ENCODE measurements at regions not wholly inside any gene's neighbourhood (a gene's known extent, or its start where the extent isn't known, plus 50 kb on each side); places are given as distances from the start of the nearest gene placed in this dataset.

- no peaks in the 10 kb centered on the region for H3K4me1 ChIP-seq (ENCODE audit: insufficient read depth, low read length, poor library complexity, severe bottlenecking)
- no TSS peak for BruUV-seq (replicated peaks)
- no peaks in the 10 kb centered on the region for H3K9me3 ChIP-seq (ENCODE audit: low read depth, low read length, poor library complexity, severe bottlenecking)
- CTCF ChIA-PET, result no interaction called here
- TF ChIP-seq CTCF (conservative IDR thresholded peaks at IDR 0.05; ENCODE audit: low read depth, low read length), result no peak
- no peak for TF ChIP-seq EZH2 (IDR thresholded peaks at IDR 0.05; ENCODE audit: borderline replicate concordance, low read depth, low read length, poor library complexity, severe bottlenecking)
- intact Hi-C loops (cut with micrococcal nuclease; ENCODE audit: unreplicated experiment), result no loop called here
- no peaks in the 10 kb centered on the region for H3K27me3 ChIP-seq (replicated peaks; ENCODE audit: insufficient read depth, low read depth, low read length, poor library complexity)
- POLR2A ChIA-PET (ENCODE audit: low non-redundant PET), result no interaction called here
- no peaks in the 10 kb centered on the region for H3K36me3 ChIP-seq (ENCODE audit: insufficient read depth, low read length, poor library complexity, severe bottlenecking)
- no peak overlapping the region for H3K27ac ChIP-seq (ENCODE audit: low read depth, low read length, poor library complexity, severe bottlenecking)
- H3K4me3 ChIP-seq (ENCODE audit: low read depth, low read length, poor library complexity, severe bottlenecking), result no peak overlapping the region
- DNase-seq (ENCODE audit: low spot score), result no peak
These were observed 125.1 kb upstream of the ADGRL4 start for GRCh38 chr1:79131626-79132025.

DNA sequence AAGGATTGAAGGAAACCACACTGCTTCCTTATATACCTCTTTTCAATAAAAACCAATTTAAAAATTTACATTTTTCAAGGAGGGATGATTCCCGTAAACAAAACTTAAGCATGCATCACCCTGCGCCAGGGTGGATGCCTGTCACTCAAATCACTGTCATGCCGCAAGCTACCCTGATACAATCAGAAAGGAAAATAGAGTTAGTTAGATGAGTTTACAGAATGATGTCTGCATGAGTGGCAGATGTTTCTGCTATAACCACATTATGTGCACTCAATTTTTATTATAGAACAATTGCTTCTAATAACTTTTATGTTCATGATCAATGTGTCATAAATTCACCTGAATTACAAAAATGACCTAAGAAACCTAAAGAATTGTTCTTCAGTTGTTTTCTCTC is 123.4 kb upstream of the ADGRL4 start:
- DNase-seq (ENCODE audit: low spot score), result no peak
- ChIA-PET POLR2A (ENCODE audit: low non-redundant PET) (no interaction called here), CTCF (no interaction called here)
- Histone ChIP-seq H3K27ac (ENCODE audit: low read depth, low read length, poor library complexity, severe bottlenecking) (no peak overlapping the region), H3K27me3 (replicated peaks; ENCODE audit: insufficient read depth, low read depth, low read length, poor library complexity) (no peaks in the 10 kb centered on the region), H3K36me3 (ENCODE audit: insufficient read depth, low read length, poor library complexity, severe bottlenecking) (no peaks in the 10 kb centered on the region), H3K4me1 (ENCODE audit: insufficient read depth, low read length, poor library complexity, severe bottlenecking) (no peaks in the 10 kb centered on the region), H3K4me3 (ENCODE audit: low read depth, low read length, poor library complexity, severe bottlenecking) (no peak overlapping the region), H3K9me3 (ENCODE audit: low read depth, low read length, poor library complexity, severe bottlenecking) (no peaks in the 10 kb centered on the region)
- TF ChIP-seq EZH2 (IDR thresholded peaks at IDR 0.05; ENCODE audit: borderline replicate concordance, low read depth, low read length, poor library complexity, severe bottlenecking) (no peak), CTCF (conservative IDR thresholded peaks at IDR 0.05; ENCODE audit: low read depth, low read length) (no peak)
- intact Hi-C loops (cut with micrococcal nuclease; ENCODE audit: unreplicated experiment), result no loop called here
- BruUV-seq (replicated peaks), result no TSS peak

DNA sequence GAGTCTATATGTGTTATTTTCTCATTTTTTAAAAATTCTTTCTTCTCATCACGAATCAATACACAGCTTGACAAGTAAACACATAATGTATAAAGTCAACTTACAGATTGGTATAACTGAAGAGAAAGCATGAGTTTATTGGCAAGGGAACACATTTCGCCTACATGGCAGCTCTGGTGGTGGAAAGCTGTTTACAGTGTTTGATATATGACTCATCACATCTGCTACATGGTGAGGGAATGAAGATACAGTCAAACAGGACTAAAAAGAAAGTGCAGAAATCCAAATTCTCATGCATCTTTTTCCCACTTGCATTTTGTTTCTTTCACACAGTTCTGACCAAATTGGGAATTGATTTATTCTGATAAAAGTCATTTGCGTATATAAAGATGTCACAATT is 122.2 kb upstream of the ADGRL4 start:
- Histone ChIP-seq H3K27ac (ENCODE audit: low read depth, low read length, poor library complexity, severe bottlenecking) (no peak overlapping the region), H3K9me3 (ENCODE audit: low read depth, low read length, poor library complexity, severe bottlenecking) (no peaks in the 10 kb centered on the region), H3K4me1 (ENCODE audit: insufficient read depth, low read length, poor library complexity, severe bottlenecking) (no peaks in the 10 kb centered on the region), H3K27me3 (replicated peaks; ENCODE audit: insufficient read depth, low read depth, low read length, poor library complexity) (no peaks in the 10 kb centered on the region), H3K4me3 (ENCODE audit: low read depth, low read length, poor library complexity, severe bottlenecking) (no peak overlapping the region), H3K36me3 (ENCODE audit: insufficient read depth, low read length, poor library complexity, severe bottlenecking) (no peaks in the 10 kb centered on the region)
- BruUV-seq (replicated peaks), result no TSS peak
- ChIA-PET CTCF (no interaction called here), POLR2A (ENCODE audit: low non-redundant PET) (no interaction called here)
- TF ChIP-seq CTCF (conservative IDR thresholded peaks at IDR 0.05; ENCODE audit: low read depth, low read length), result no peak
- TF ChIP-seq EZH2 (IDR thresholded peaks at IDR 0.05; ENCODE audit: borderline replicate concordance, low read depth, low read length, poor library complexity, severe bottlenecking), result no peak
- intact Hi-C loops (cut with micrococcal nuclease; ENCODE audit: unreplicated experiment), result no loop called here
- peak; percentile 36 for DNase-seq (ENCODE audit: low spot score)

Measured in A673 (cell line).